IMR-90 (cell line): ENCODE measurements at regions not wholly inside any gene's neighbourhood (a gene's known extent, or its start where the extent isn't known, plus 50 kb on each side); places are given as distances from the start of the nearest gene placed in this dataset.

ENCODE experiments used
- ATAC-seq: fragments of 200-7000 bp; cut with Tn5 transposase; 2 replicates; pipeline ENCODE4 v1.9.1; 2020; ENCODE audit warnings: low read depth, mild to moderate bottlenecking, moderate library complexity
- BruUV-seq: library from RNA; stranded (reverse); fragments of 400-500 nt; replicated peaks from 2 replicates; lab custom pipeline; 2021; lab: Mats Ljungman, UMichigan
- CTCF ChIA-PET: fragments of 300-600 bp; formaldehyde crosslinking; extraction: SDS; loops from one replicate; lab custom pipeline; 2021; ENCODE audit warnings: antibody characterized with exemption; lab: Yijun Ruan, JAX
- POLR2A ChIA-PET: fragments of 300-600 bp; sonication (Branson Sonifier 250); formaldehyde crosslinking; loops from one replicate; lab custom pipeline; 2022; ENCODE audit warnings: antibody characterized with exemption; ENCODE audit not compliant: unreplicated experiment; lab: Charles Lee
- DNase-seq: peaks from one replicate; pipeline ENCODE4 v3.0.0; 2013
- H2AFZ ChIP-seq: replicated peaks from 2 replicates; pipeline ENCODE3; 2013; ENCODE audit warnings: low read length, mild to moderate bottlenecking; ENCODE audit not compliant: poor library complexity
- H2AK5ac ChIP-seq: 2 replicates; pipeline ENCODE4 v1.6.1; 2013; ENCODE audit warnings: low read depth, low read length, inconsistent platforms
- H2AK9ac ChIP-seq: replicated peaks from 2 replicates; pipeline ENCODE3; 2013; ENCODE audit warnings: mild to moderate bottlenecking, low read depth, low read length, moderate library complexity; ENCODE audit not compliant: poor library complexity
- H2BK120ac ChIP-seq: 2 replicates; pipeline ENCODE4 v1.6.1; 2013; ENCODE audit warnings: low read depth, low read length, inconsistent platforms
- H2BK15ac ChIP-seq: 3 replicates; pipeline ENCODE4 v1.6.1; 2013; ENCODE audit warnings: low read depth, low read length, inconsistent platforms
- H2BK20ac ChIP-seq: 2 replicates; pipeline ENCODE4 v1.6.1; 2013; ENCODE audit warnings: low read depth, mild to moderate bottlenecking, inconsistent platforms, low read length, moderate library complexity
- H2BK5ac ChIP-seq: 2 replicates; pipeline ENCODE4 v1.6.1; 2013; ENCODE audit warnings: mild to moderate bottlenecking, low read depth, low read length, inconsistent platforms; ENCODE audit not compliant: poor library complexity, severe bottlenecking
- H3K14ac ChIP-seq: replicated peaks from 2 replicates; pipeline ENCODE4 v1.6.1; 2013; ENCODE audit warnings: low read depth, low read length, inconsistent platforms
- H3K18ac ChIP-seq: 2 replicates; pipeline ENCODE4 v1.6.1; 2013; ENCODE audit warnings: low read depth, low read length, control low read depth
- H3K23ac ChIP-seq: 2 replicates; pipeline ENCODE4 v1.6.1; 2013; ENCODE audit warnings: low read depth, low read length, inconsistent platforms
- H3K27ac ChIP-seq: 2 replicates; pipeline ENCODE4 v1.5.1; 2013; ENCODE audit warnings: mild to moderate bottlenecking, control low read depth, low read length; ENCODE audit not compliant: insufficient read depth
- H3K27me3 ChIP-seq: 2 replicates; pipeline ENCODE4 v1.6.1; 2013; ENCODE audit warnings: low read length; ENCODE audit not compliant: control insufficient read depth, insufficient read depth
- H3K36me3 ChIP-seq: 2 replicates; pipeline ENCODE4 v1.6.1; 2013; ENCODE audit warnings: low read length, mixed read lengths; ENCODE audit not compliant: control insufficient read depth, insufficient read depth
- H3K4ac ChIP-seq: 2 replicates; pipeline ENCODE4 v1.6.1; 2013; ENCODE audit warnings: low read depth, low read length, inconsistent platforms
- H3K4me1 ChIP-seq: 2 replicates; pipeline ENCODE4 v1.6.1; 2013; ENCODE audit warnings: low read length, mixed read lengths; ENCODE audit not compliant: control insufficient read depth, insufficient read depth
- H3K4me2 ChIP-seq: 2 replicates; pipeline ENCODE4 v1.6.1; 2013; ENCODE audit warnings: low read depth, mild to moderate bottlenecking, control low read depth, low read length, moderate library complexity
- H3K4me3 ChIP-seq: 2 replicates; pipeline ENCODE4 v1.5.1; 2013; ENCODE audit warnings: low read depth, mild to moderate bottlenecking, control low read depth, low read length, moderate library complexity; ENCODE audit not compliant: insufficient read depth
- H3K56ac ChIP-seq: 2 replicates; pipeline ENCODE4 v1.6.1; 2013; ENCODE audit warnings: low read length, inconsistent platforms; ENCODE audit not compliant: insufficient read depth; ENCODE audit errors: extremely low read depth
- H3K79me1 ChIP-seq, 2 experiments: 2 replicates each; pipeline ENCODE4 v1.6.1; 2013; ENCODE audit warnings: low read length in 2 of 2, inconsistent platforms in 1 of 2, low read depth in 1 of 2
- H3K9ac ChIP-seq: 2 replicates; pipeline ENCODE4 v1.6.1; 2013; ENCODE audit warnings: low read depth, low read length, control low read depth
- H3K9me1 ChIP-seq: 2 replicates; pipeline ENCODE4 v1.6.1; 2013; ENCODE audit warnings: low read length, inconsistent platforms; ENCODE audit not compliant: insufficient read depth
- H3K9me3 ChIP-seq: 2 replicates; pipeline ENCODE4 v1.6.1; 2013; ENCODE audit warnings: low read length; ENCODE audit not compliant: control insufficient read depth, insufficient read depth
- H4K20me1 ChIP-seq: 2 replicates; pipeline ENCODE4 v1.6.1; 2013; ENCODE audit warnings: low read length, inconsistent platforms; ENCODE audit not compliant: insufficient read depth
- H4K5ac ChIP-seq: 2 replicates; pipeline ENCODE4 v1.6.1; 2013; ENCODE audit warnings: mild to moderate bottlenecking, low read depth, low read length, control low read depth
- H4K8ac ChIP-seq, 2 experiments: 2 replicates each; pipeline ENCODE4 v1.6.1; 2013; ENCODE audit warnings: low read depth in 2 of 2, low read length in 2 of 2, control low read depth in 1 of 2, inconsistent platforms in 1 of 2
- H4K91ac ChIP-seq: 2 replicates; pipeline ENCODE4 v1.6.1; 2013; ENCODE audit warnings: low read depth, low read length, inconsistent platforms; ENCODE audit not compliant: insufficient read depth
- CHD1 ChIP-seq: IDR thresholded peaks from 2 replicates; pipeline ENCODE4 v1.6.1; 2012; ENCODE audit warnings: low read depth, low read length, improper control_type of control experiment
- CTCF ChIP-seq: conservative IDR thresholded peaks from 2 replicates; pipeline ENCODE4 v1.5.1; 2012; ENCODE audit warnings: mild to moderate bottlenecking, low read depth, low read length, improper control_type of control experiment
- MAFK ChIP-seq: IDR thresholded peaks from 2 replicates; pipeline ENCODE4 v1.6.1; 2012; ENCODE audit warnings: low read depth, low read length, improper control_type of control experiment
- NFE2L2 ChIP-seq: fragments of 150-350 bp; IDR thresholded peaks from 2 replicates; pipeline ENCODE4 v1.6.1; 2016; ENCODE audit warnings: low read depth, mild to moderate bottlenecking, low read length
- POLR2A ChIP-seq: IDR thresholded peaks from 2 replicates; pipeline ENCODE4 v1.6.1; 2012; ENCODE audit warnings: mild to moderate bottlenecking, low read depth, low read length
- RAD21 ChIP-seq: IDR thresholded peaks from 2 replicates; pipeline ENCODE4 v1.6.1; 2012; ENCODE audit warnings: low read length, improper control_type of control experiment
- RCOR1 ChIP-seq: IDR thresholded peaks from 2 replicates; pipeline ENCODE4 v1.6.1; 2012; ENCODE audit warnings: mild to moderate bottlenecking, low read length, improper control_type of control experiment; ENCODE audit not compliant: insufficient replicate concordance
- WGBS, 2 experiments: methylation state at CpG; one replicate each; pipeline versions ENCODE4 v1.1.5 to v1.1.7; 2013; ENCODE audit warnings: missing lambda C conversion rate in 2 of 2; ENCODE audit not compliant: insufficient read length in 1 of 2; ENCODE audit errors: extremely low coverage in 2 of 2; 5-methylcytosine and 5-hydroxymethylcytosine counted together
- dilution Hi-C: fragments of 300-500 bp; cut with HindIII; formaldehyde crosslinking; loops from one replicate; pipeline ENCODE4 v1.14.3; 2018; ENCODE audit warnings: low sequenced_read_pairs; ENCODE audit not compliant: unreplicated experiment
- in situ Hi-C: fragments of 300-500 bp; cut with MboI; formaldehyde crosslinking; loops from 3 replicates; pipeline ENCODE4 v1.14.3; 2019; ENCODE audit warnings: low sequenced_read_pairs, inconsistent platforms, mixed read lengths
- intact Hi-C: fragments of 100-400 bp; cut with micrococcal nuclease; formaldehyde crosslinking; loops from 2 replicates; pipeline ENCODE4 v1.10.0; 2022

GRCh38 chr5:74469234-74469994 lies 171.1 kb downstream of the ENC1 start:
- no peak overlapping the region for H3K14ac ChIP-seq
- no peak overlapping the region for H3K18ac ChIP-seq
- no peak overlapping the region for H2AK9ac ChIP-seq
- H2BK120ac ChIP-seq: no peak overlapping the region
- H3K27ac ChIP-seq: no peak overlapping the region
- no peaks in the 10 kb centered on the region for H3K9me3 ChIP-seq
- H3K9me1 ChIP-seq: no peaks in the 10 kb centered on the region
- H3K4me1 ChIP-seq: no peaks in the 10 kb centered on the region
- H2AK5ac ChIP-seq: no peak overlapping the region
- no peak overlapping the region for H2AFZ ChIP-seq
- dilution Hi-C loops: no loop called here
- ATAC-seq (no peak), DNase-seq (no peak)
- no peak overlapping the region for H4K91ac ChIP-seq
- in situ Hi-C loops: no loop called here
- intact Hi-C loops: no loop called here
- no peaks in the 10 kb centered on the region for H3K36me3 ChIP-seq
- WGBS, 2 experiments: 51% methylated on average over 3 of the region's 8 CpGs; no CpG with 5 or more reads in 1 of the 2 experiments
- POLR2A ChIA-PET: no interaction called here
- H3K4me2 ChIP-seq: no peak overlapping the region
- no peak overlapping the region for H3K4ac ChIP-seq
- H2BK5ac ChIP-seq: no peak overlapping the region
- no peak overlapping the region for H3K9ac ChIP-seq
- H3K56ac ChIP-seq: no peak overlapping the region
- H3K79me1 ChIP-seq: no peaks in the 10 kb centered on the region
- H4K8ac ChIP-seq: no peak overlapping the region
- CTCF ChIA-PET: no interaction called here
- H4K5ac ChIP-seq: no peak overlapping the region
- H2BK15ac ChIP-seq: no peak overlapping the region
- TF ChIP-seq CTCF (no peak), POLR2A (no peak), MAFK (no peak), NFE2L2 (no peak), CHD1 (no peak), RCOR1 (no peak), RAD21 (no peak)
- H3K27me3 ChIP-seq: peaks cover 2% of the 10 kb centered on the region
- no TSS peak for BruUV-seq
- no peak overlapping the region for H3K4me3 ChIP-seq
- H3K23ac ChIP-seq: no peak overlapping the region
- no peak overlapping the region for H2BK20ac ChIP-seq
- no peaks in the 10 kb centered on the region for H4K20me1 ChIP-seq
